Hematopoietic multipotent progenitor cell (in vitro differentiated cells): ENCODE measurements at regions not wholly inside any gene's neighbourhood (a gene's known extent, or its start where the extent isn't known, plus 50 kb on each side); places are given as distances from the start of the nearest gene placed in this dataset.
"Not testable (repeated sequence)": the region's sequence is repeated elsewhere in the genome, so short reads cannot be mapped to it uniquely, and the experiment has no call there.

ENCODE experiments used
- DNase-seq, 3 donors: peaks; one replicate each; pipeline ENCODE4 v3.0.0-alpha.2; 2011 to 2015; ENCODE audit warnings: low read depth in 2 of 3, low spot score in 2 of 3

DNA sequence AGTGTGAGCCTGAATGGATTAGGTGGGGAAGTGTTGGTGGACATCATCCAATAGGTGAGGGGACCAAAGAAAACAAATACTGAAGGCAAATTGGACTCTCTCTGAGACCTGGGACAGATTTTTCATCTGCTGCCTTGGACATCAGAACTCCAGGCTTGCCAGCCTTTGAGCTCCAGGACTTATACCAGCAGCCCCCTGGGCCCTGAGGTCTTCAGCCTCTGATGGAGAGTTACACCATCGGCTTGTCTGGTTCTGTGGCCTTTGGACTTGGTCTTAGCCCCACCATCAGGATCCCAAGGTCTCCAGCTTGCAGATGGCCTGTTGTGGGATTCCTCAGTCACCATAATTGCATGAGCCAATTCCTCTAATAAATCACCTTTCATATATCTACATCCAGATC lies 80.8 kb upstream of the SLC8A3 start:
- DNase-seq, result no peak

DNA sequence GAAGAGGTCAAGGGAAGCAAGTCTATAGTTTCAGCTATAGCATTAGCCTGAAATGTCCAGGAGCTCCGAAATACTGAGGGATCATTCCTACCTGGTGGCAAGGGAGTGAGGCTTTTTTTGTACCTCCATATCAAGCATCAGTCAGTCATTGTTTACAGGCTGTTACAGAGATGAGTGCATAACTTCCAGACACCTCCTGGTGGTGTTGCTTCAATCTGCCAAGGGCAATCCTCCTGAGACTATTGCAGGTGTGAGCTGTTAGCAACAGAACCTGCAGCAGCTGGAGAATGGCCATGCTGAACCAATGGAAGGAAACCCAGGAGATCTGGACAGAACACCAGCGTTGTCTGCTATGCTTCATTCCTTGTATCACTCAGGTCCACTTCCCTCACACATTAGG lies 80.0 kb upstream of the SLC8A3 start:
- no peak for DNase-seq

DNA sequence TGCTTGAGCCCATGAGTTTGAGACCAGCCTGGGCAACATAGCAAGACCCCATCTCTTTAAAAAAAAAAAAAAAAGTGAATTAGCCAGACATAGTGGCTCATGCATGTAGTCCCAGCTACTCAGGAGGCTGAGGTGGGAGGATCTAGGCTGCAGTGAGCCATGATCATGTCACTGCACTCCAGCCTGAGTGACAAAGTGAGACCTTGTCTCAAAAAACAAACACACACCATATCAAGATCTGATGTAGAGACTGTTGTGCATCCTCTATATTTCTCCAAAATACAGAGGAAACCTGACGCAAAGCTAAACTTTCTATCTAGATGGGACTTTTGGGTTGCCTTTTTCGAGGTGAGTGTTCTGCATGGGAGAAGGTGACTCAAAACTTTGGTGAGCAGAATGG lies 77.4 kb upstream of the SLC8A3 start:
- DNase-seq, result no peak

DNA sequence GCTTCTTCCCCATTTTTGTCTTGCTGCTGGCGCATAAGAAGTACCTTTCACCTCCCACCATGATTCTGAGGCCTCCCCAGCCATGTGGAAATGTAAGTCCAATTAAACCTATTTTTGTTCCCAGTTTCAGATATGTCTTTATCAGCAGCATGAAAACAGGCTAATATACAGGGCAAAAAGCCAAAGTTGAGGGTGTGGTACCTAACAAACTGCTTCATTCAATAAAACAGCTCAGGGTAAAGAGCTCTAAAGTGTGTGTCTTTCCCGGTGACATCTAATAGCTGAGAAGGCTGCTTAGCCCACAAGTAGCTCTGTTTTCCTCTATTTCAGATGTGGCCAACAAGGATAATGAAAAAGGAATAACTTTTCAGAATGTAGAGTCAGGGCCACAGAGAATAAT lies 76.7 kb upstream of the SLC8A3 start:
- DNase-seq, result no peak

DNA sequence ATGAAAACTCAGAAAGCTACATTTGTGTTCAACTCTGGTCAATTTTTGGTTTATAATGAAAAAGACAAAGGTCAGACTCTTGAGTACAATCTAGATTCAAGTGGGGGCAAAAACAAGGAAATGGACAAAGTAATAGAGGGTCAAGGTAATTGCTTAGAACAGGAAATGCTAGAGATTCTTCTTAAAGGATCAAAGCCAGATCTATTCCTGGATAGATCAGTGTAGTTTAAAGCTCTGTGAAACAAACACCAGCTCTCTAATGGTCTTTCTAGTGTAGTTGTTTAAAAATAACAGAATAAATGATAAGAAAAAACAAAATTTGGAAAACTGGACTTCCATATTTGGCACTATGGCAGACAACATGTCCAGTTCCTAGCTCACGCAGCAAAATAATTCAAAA lies 70.7 kb upstream of the SLC8A3 start:
- no peak for DNase-seq

DNA sequence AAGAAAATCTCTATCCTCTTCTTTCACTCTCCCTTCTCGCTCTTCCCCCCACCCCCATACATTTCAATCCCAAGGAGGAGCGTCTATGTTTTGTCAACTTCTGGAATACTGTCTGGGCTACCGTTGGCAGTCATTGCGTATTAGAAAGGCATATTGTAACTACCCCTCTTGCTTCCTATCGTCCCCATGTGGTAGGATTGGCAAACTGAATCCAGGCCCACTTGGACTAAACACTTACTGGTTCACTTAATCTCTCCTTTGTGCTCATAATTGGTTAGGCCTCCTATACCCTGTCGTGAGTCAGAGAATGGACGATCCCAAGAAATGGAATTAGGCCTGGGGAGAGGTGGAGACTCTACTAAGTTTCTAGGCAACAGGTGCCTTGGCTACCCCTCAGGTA lies 68.8 kb upstream of the SLC8A3 start:
- peak in 2 of 3 donors; percentile 54 to 80 for DNase-seq

DNA sequence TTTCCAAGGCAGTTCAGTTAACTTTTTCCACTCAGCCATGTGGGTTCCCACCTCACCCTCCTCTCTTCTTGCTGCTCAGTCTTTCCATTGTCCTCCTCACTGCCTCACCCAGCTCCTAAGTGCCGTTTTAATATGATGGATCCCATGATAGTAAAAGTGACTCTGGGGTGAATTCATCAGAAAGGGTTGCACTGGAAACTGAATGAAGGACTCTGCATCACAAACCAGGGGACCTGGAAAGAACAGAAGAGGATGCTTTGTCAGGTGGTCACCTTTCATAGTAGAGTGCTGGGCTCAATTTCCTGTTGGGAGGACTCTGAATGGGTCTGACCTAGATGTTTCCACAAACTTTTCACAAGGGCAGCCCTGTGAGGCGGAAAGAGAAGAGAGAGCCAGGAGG lies 67.8 kb upstream of the SLC8A3 start:
- DNase-seq, result no peak

DNA sequence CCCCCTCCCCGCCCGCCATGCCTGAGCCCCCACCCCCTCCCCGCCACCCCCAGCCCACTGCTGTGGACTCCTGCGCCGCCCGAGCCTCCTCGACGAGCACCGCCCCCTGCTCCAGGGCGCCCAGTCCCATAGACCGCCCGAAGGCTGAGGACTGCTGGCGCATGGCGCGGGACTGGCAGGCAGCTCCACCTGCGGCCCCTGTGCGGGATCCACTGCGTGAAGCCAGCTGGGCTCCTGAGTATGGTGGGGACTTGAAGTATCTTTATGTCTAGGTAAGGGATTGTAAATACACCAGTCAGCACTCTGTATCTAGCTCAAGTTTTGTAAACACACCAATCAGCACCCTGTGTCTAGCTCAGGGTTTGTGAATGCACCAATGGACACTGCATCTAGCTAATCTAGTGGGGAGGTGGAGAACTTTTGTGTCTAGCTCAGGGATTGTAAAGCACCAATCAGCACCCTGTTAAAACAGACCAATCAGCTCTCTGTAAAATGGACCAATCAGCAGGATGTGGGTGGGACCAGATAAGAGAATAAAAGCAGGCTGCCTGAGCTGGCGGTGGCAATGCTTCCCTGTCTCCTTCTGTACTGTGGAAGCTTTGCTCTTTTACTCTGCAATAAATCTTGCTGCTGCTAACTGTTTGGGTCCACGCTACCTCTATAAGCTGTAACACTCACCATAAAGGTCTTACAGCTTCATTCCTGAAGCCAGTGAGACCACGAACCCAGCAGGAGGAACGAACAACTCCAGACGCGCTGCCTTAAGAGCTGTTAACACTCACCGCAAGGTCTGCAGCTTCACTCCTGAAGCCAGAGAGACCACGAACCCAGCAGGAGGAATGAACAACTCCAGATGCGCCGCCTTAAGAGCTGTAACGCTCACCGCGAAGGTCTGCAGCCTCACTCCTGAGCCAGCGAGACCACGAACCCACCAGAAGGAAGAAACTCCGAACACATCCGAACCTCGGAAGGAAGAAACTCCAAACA lies 66.6 kb upstream of the SLC8A3 start:
- peak in 2 of 3 donors; percentile 40 to 60 for DNase-seq

DNA sequence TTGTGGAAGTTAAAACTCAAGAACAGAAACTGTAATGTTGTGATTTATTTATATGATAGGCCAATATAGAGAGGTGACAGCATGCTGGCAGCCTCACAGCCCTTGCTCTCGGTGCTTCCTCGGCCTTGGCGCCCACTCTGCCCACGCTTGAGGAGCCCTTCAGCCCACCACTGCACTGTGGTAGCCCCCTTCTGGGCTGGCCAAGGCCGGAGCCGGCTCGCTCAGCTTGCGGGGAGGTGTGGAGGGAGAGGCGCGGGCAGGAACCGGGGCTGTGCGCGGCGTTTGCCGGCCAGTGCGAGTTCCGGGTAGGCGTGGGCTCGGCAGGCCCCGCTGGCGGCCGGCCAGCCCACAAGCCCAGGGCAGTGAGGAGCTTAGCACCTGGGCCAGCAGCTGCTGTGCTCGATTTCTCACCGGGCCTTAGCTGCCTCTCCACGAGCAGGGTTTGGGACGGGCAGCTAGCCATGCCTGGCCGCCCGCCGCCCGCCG lies 65.8 kb upstream of the SLC8A3 start:
- DNase-seq, result peak in 2 of 3 donors; percentile 42 to 59

DNA sequence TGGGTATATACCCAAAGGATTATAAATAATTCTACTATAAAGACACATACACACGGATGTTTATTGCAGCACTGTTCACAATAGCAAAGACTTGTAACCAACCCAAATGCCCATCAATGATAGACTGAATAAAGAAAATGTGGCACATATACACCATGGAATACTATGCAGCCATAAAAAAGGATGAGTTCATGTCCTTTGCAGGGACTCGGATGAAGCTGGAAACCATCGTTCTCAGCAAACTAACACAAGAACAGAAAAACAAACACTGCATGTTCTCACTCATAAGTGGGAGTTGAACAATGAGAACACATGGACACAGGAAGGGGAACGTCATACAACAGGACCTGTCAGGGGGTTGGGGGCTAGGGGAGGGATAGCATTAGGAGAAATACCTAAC lies 64.8 kb upstream of the SLC8A3 start:
- DNase-seq, result not testable (repeated sequence)

DNA sequence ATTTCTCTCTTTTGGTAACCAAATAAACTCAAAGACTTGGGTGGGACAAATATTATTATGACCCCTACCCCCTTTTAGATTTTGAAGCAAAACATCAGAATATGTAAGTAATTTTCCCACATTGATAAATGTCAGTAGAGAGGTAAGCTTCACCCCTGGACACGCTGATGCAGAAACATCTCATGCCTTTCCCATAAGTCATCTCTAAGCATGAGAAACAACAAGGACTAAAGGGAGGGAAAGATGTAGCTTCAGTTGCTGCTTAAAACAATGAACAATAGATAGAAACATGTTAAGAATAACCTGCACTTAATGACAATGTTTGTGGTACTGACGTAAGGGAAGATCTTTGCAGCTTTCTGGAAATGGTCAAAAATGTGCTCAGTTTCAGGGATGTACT lies 56.3 kb upstream of the SLC8A3 start:
- DNase-seq, result no peak

DNA sequence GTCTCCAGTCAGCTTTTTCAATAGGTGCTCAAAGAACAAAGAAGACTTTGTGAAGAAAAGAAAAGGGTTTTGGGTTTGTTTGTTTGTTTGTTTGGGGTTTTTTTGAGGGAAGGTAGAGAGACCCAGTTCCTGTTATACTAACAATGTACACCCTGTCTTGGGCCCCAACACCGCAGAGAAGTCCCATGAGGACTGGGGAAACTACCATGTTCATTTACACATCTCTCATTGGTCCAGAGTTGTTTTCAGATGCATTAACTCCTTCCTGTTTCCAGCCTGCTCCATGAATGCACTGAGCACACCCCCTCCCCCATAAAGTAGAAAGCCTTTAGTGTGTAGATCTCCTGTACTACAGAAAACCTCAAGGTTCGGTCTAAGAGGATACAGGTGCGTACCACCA lies 51.1 kb upstream of the SLC8A3 start:
- DNase-seq, result no peak

DNA sequence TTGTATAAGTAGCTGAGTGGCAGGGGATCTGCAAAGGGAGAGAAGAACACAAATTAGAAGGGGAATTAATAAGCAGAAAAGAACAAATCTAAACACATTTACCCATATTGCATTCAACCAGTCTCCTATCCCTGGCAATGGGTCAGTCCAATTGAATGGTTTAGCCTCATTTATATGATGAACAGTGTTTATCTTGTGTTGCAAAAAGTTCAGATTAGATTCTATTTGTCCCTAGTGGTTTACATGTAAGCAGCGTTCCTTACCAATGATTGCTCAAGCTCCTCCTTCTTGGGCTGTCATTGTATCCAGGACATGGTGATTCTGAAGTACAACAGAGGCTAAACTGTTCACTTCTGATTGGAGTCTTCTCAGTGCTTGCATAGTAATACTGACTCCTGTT lies 49.9 kb upstream of the SLC8A3 start:
- not testable (repeated sequence) for DNase-seq
